ENCODE measurements at regions not wholly inside any gene's neighbourhood (a gene's known extent, or its start where the extent isn't known, plus 50 kb on each side); places are given as distances from the start of the nearest gene placed in this dataset.

GRCh38 chr6:151723152-151723551 is 84.3 kb upstream of the ESR1 start:
- no peak overlapping the region for H3K27ac ChIP-seq
- no peaks in the 10 kb centered on the region for H3K27me3 ChIP-seq
- H3K4me3 ChIP-seq = no peak overlapping the region
- TF ChIP-seq CTCF (IDR thresholded peaks at IDR 0.05) (no peak), POLR2A (IDR thresholded peaks at IDR 0.05) (no peak)
- DNase-seq = no peak
- intact Hi-C loops (cut with DNase I) = no loop called here
- H3K4me1 ChIP-seq = peaks cover 0 to 5% (median 0%) of the 10 kb centered on the region in 3 donors
- no peaks in the 10 kb centered on the region for H3K36me3 ChIP-seq
- WGBS, 2 donors = 45 to 58% methylated on average over 1 of the region's 1 CpG
- H3K9me3 ChIP-seq = no peaks in the 10 kb centered on the region

GRCh38 chr6:151729829-151730495 is 77.5 kb upstream of the ESR1 start:
- intact Hi-C loops (cut with DNase I) = no loop called here
- Histone ChIP-seq H3K4me3 (no peak overlapping the region), H3K27me3 (no peaks in the 10 kb centered on the region), H3K36me3 (no peaks in the 10 kb centered on the region), H3K27ac (no peak overlapping the region), H3K4me1 (no peaks in the 10 kb centered on the region), H3K9me3 (no peaks in the 10 kb centered on the region)
- no peak for TF ChIP-seq CTCF (IDR thresholded peaks at IDR 0.05)
- no peak for TF ChIP-seq POLR2A (IDR thresholded peaks at IDR 0.05)
- 49 to 65% methylated on average over 5 to 6 of the region's 6 CpGs for WGBS, 2 donors
- no peak for DNase-seq

- DNase-seq = no peak
- Histone ChIP-seq H3K36me3 (no peaks in the 10 kb centered on the region), H3K4me1 (no peaks in the 10 kb centered on the region), H3K9me3 (no peaks in the 10 kb centered on the region), H3K27me3 (no peaks in the 10 kb centered on the region), H3K4me3 (no peak overlapping the region), H3K27ac (no peak overlapping the region)
- intact Hi-C loops (cut with DNase I) = no loop called here
- TF ChIP-seq CTCF (IDR thresholded peaks at IDR 0.05) = no peak
- no peak for TF ChIP-seq POLR2A (IDR thresholded peaks at IDR 0.05)
- 84 to 86% methylated on average over 2 of the region's 2 CpGs for WGBS, 2 donors
Observed at GRCh38 chr6:151730496-151730870, 77.0 kb upstream of the ESR1 start.

GRCh38 chr6:151731313-151731712 is 76.2 kb upstream of the ESR1 start:
- no peaks in the 10 kb centered on the region for H3K27me3 ChIP-seq
- no peaks in the 10 kb centered on the region for H3K36me3 ChIP-seq
- no peaks in the 10 kb centered on the region for H3K4me1 ChIP-seq
- 35 to 61% methylated on average over 3 of the region's 3 CpGs for WGBS, 2 donors
- no peak for TF ChIP-seq CTCF (IDR thresholded peaks at IDR 0.05)
- no peak for TF ChIP-seq POLR2A (IDR thresholded peaks at IDR 0.05)
- no peak for DNase-seq
- H3K9me3 ChIP-seq = no peaks in the 10 kb centered on the region
- H3K27ac ChIP-seq = no peak overlapping the region
- intact Hi-C loops (cut with DNase I) = no loop called here
- no peak overlapping the region for H3K4me3 ChIP-seq

GRCh38 chr6:151733680-151734320 is 73.7 kb upstream of the ESR1 start:
- no peaks in the 10 kb centered on the region for H3K9me3 ChIP-seq
- H3K4me1 ChIP-seq = no peaks in the 10 kb centered on the region
- WGBS, 2 donors = 79 to 81% methylated on average over 3 of the region's 3 CpGs
- H3K27me3 ChIP-seq = no peaks in the 10 kb centered on the region
- intact Hi-C loops (cut with DNase I) = no loop called here
- H3K27ac ChIP-seq = no peak overlapping the region
- no peak for DNase-seq
- H3K36me3 ChIP-seq = no peaks in the 10 kb centered on the region
- no peak overlapping the region for H3K4me3 ChIP-seq
- TF ChIP-seq POLR2A (IDR thresholded peaks at IDR 0.05) (no peak), CTCF (IDR thresholded peaks at IDR 0.05) (no peak)
